ENCODE measurements at regions not wholly inside any gene's neighbourhood (a gene's known extent, or its start where the extent isn't known, plus 50 kb on each side); places are given as distances from the start of the nearest gene placed in this dataset.

GRCh38 chr5:77935506-77936364 is 159.6 kb upstream of the TBCA start:
- Histone ChIP-seq H3K9me3 (ENCODE audit: control insufficient read depth in 1 of 2, low read length in 2 of 2) (no peaks in the 10 kb centered on the region), H3K36me3 (ENCODE audit: control insufficient read depth in 1 of 2, insufficient read depth in 2 of 2, low read length in 2 of 2) (no peaks in the 10 kb centered on the region), H3K4me1 (ENCODE audit: control insufficient read depth in 1 of 2, insufficient read depth in 2 of 2, low read length in 2 of 2) (peaks cover 0 to 7% of the 10 kb centered on the region in 2 donors), H3K27ac (ENCODE audit: low read depth, low read length) (no peak overlapping the region), H3K27me3 (ENCODE audit: control insufficient read depth in 1 of 2, insufficient read depth in 2 of 2, low read length in 2 of 2) (no peaks in the 10 kb centered on the region), H3K4me3 (ENCODE audit: low read depth in 1 of 2, low read length in 2 of 2) (no peak overlapping the region), H3K9ac (ENCODE audit: low read depth in 1 of 2, low read length in 2 of 2) (no peak overlapping the region)

DNA sequence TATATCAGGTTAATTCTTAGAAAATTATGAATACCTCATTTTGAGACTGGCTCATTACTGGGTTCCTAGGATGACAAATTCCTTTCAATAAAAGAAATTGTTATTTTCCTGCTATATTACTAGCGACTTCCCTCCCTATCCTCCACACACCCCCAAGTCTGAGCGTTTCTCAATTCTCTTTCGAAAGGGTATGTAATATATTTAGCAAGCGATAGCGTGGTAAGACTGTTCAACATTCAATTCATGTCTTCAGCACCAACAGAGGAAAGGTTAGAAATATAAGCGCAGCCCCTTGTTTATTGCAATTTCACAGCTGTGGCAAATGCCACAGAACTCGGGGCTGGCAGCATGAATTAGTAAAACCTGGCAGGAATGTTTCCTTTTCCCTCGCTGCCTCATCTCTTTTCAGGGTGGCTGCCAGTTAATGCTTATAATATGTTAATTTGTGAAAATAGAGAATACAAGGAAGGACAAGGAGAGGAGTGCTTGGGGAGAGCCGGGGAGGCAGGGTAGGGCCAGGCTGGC is 152.7 kb upstream of the TBCA start:
- peaks cover 0 to 9% of the 10 kb centered on the region in 2 donors for H3K27me3 ChIP-seq (ENCODE audit: control insufficient read depth in 1 of 2, insufficient read depth in 2 of 2, low read length in 2 of 2)
- H3K4me1 ChIP-seq (ENCODE audit: control insufficient read depth in 1 of 2, insufficient read depth in 2 of 2, low read length in 2 of 2): no peaks in the 10 kb centered on the region
- H3K4me3 ChIP-seq (ENCODE audit: low read depth in 1 of 2, low read length in 2 of 2): no peak overlapping the region
- no peak overlapping the region for H3K27ac ChIP-seq (ENCODE audit: low read depth, low read length)
- no peaks in the 10 kb centered on the region for H3K36me3 ChIP-seq (ENCODE audit: control insufficient read depth in 1 of 2, insufficient read depth in 2 of 2, low read length in 2 of 2)
- H3K9me3 ChIP-seq (ENCODE audit: control insufficient read depth in 1 of 2, low read length in 2 of 2): no peaks in the 10 kb centered on the region
- H3K9ac ChIP-seq (ENCODE audit: low read depth in 1 of 2, low read length in 2 of 2): no peak overlapping the region

DNA sequence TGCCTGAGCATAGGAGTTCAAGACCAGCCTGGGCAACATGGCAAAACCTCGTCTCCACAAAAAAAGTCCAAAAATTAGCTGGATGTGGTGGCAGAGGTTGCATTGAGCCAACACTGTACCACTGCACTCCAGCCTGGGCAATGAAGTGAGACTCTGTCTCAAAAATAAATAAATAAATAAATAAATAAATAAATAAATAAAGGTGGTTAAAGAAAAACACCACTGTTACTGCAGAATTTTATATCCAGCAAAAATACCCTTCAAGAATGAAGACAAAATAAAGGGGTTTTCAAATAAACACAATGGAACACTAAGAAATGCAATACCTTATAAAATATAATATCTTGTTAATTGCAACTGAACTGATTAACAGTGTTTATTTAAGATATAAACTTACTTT is 150.2 kb upstream of the TBCA start:
- no peak overlapping the region for H3K9ac ChIP-seq (ENCODE audit: low read depth in 1 of 2, low read length in 2 of 2)
- no peak overlapping the region for H3K4me3 ChIP-seq (ENCODE audit: low read depth in 1 of 2, low read length in 2 of 2)
- no peaks in the 10 kb centered on the region for H3K4me1 ChIP-seq (ENCODE audit: control insufficient read depth in 1 of 2, insufficient read depth in 2 of 2, low read length in 2 of 2)

GRCh38 chr5:77925503-77925902 is 149.4 kb upstream of the TBCA start:
- H3K27me3 ChIP-seq (ENCODE audit: control insufficient read depth in 1 of 2, insufficient read depth in 2 of 2, low read length in 2 of 2): peaks cover 0 to 9% of the 10 kb centered on the region in 2 donors
- H3K4me1 ChIP-seq (ENCODE audit: control insufficient read depth in 1 of 2, insufficient read depth in 2 of 2, low read length in 2 of 2): no peaks in the 10 kb centered on the region
- no peak overlapping the region for H3K4me3 ChIP-seq (ENCODE audit: low read depth in 1 of 2, low read length in 2 of 2)
- no peak overlapping the region for H3K27ac ChIP-seq (ENCODE audit: low read depth, low read length)
- no peaks in the 10 kb centered on the region for H3K36me3 ChIP-seq (ENCODE audit: control insufficient read depth in 1 of 2, insufficient read depth in 2 of 2, low read length in 2 of 2)
- no peaks in the 10 kb centered on the region for H3K9me3 ChIP-seq (ENCODE audit: control insufficient read depth in 1 of 2, low read length in 2 of 2)
- no peak overlapping the region for H3K9ac ChIP-seq (ENCODE audit: low read depth in 1 of 2, low read length in 2 of 2)

More for the DNA sequence above, 150.2 kb upstream of the TBCA start:
- H3K27me3 ChIP-seq (ENCODE audit: control insufficient read depth in 1 of 2, insufficient read depth in 2 of 2, low read length in 2 of 2): peaks cover 0 to 9% of the 10 kb centered on the region in 2 donors
- H3K36me3 ChIP-seq (ENCODE audit: control insufficient read depth in 1 of 2, insufficient read depth in 2 of 2, low read length in 2 of 2): no peaks in the 10 kb centered on the region
- no peaks in the 10 kb centered on the region for H3K9me3 ChIP-seq (ENCODE audit: control insufficient read depth in 1 of 2, low read length in 2 of 2)
- no peak overlapping the region for H3K27ac ChIP-seq (ENCODE audit: low read depth, low read length)

- Histone ChIP-seq H3K4me1 (ENCODE audit: control insufficient read depth in 1 of 2, insufficient read depth in 2 of 2, low read length in 2 of 2) (no peaks in the 10 kb centered on the region), H3K9ac (ENCODE audit: low read depth in 1 of 2, low read length in 2 of 2) (no peak overlapping the region), H3K27ac (ENCODE audit: low read depth, low read length) (no peak overlapping the region)
Measured at GRCh38 chr5:77924081-77924480, 147.9 kb upstream of the TBCA start.

DNA sequence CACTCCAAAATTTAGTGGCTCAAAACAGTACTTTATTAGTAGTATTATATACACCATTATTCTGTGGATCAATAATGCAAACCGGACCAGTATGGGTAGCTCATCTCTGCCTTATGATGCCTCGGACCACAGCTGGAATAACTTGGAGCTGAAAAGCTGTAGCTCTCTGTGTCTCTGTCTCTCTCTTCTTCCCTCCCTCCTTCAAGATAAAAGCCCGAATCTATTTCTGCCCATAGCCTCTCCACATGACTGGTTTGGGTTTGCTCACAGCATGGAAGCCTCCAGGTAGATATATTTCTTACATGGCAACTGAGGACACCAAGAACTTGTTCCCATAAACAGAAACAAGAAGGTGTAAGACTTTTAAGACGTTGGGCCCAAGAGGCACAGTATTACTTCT is 147.5 kb upstream of the TBCA start:
- H3K27ac ChIP-seq (ENCODE audit: low read depth, low read length): no peak overlapping the region
- H3K27me3 ChIP-seq (ENCODE audit: control insufficient read depth in 1 of 2, insufficient read depth in 2 of 2, low read length in 2 of 2): peaks cover 0 to 5% of the 10 kb centered on the region in 2 donors
- H3K4me1 ChIP-seq (ENCODE audit: control insufficient read depth in 1 of 2, insufficient read depth in 2 of 2, low read length in 2 of 2): no peaks in the 10 kb centered on the region
- H3K4me3 ChIP-seq (ENCODE audit: low read depth in 1 of 2, low read length in 2 of 2): no peak overlapping the region
- H3K9me3 ChIP-seq (ENCODE audit: control insufficient read depth in 1 of 2, low read length in 2 of 2): no peaks in the 10 kb centered on the region
- H3K9ac ChIP-seq (ENCODE audit: low read depth in 1 of 2, low read length in 2 of 2): no peak overlapping the region
- H3K36me3 ChIP-seq (ENCODE audit: control insufficient read depth in 1 of 2, insufficient read depth in 2 of 2, low read length in 2 of 2): no peaks in the 10 kb centered on the region

More at GRCh38 chr5:77924081-77924480, 147.9 kb upstream of the TBCA start:
- H3K27me3 ChIP-seq (ENCODE audit: control insufficient read depth in 1 of 2, insufficient read depth in 2 of 2, low read length in 2 of 2): peaks cover 0 to 9% of the 10 kb centered on the region in 2 donors
- no peak overlapping the region for H3K4me3 ChIP-seq (ENCODE audit: low read depth in 1 of 2, low read length in 2 of 2)
- no peaks in the 10 kb centered on the region for H3K36me3 ChIP-seq (ENCODE audit: control insufficient read depth in 1 of 2, insufficient read depth in 2 of 2, low read length in 2 of 2)
- H3K9me3 ChIP-seq (ENCODE audit: control insufficient read depth in 1 of 2, low read length in 2 of 2): no peaks in the 10 kb centered on the region

- H3K9ac ChIP-seq (ENCODE audit: low read depth in 1 of 2, low read length in 2 of 2): no peak overlapping the region
- H3K4me3 ChIP-seq (ENCODE audit: low read depth in 1 of 2, low read length in 2 of 2): no peak overlapping the region
Measured at GRCh38 chr5:77921094-77921768, 145.1 kb upstream of the TBCA start.

DNA sequence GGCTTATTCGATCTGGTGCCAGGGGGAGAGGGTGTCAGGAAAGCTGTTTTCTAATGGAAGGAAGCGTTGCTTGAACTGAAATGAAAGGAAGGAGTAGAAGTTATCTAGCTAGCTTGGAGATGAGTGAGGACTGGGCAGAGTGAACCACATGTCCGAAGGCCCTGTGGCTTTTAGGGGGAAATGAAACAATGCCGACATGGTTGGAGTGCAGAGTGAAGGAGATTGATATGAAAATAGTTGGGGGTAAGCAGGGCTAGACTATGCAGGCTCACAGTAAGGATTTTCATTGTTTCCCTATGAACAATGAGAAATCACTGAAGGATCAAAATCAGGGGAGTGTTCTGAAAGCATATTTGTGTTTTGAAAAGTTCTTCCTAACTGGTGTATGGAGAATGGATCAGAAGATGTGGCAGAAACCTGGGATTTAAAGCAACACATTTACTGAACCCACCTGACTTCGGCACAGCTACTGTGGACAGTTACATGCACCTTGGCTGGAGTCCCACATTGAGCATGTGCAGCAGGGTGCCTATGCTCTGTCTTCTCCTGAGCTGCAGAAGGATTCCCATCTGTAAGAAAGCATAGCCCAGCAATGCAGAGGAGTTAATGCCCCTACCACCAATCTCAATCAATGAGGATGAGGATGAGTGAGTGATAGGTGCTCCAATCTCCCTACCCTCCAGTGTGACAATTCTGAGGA is 144.4 kb upstream of the TBCA start:
- Histone ChIP-seq H3K4me3 (ENCODE audit: low read depth in 1 of 2, low read length in 2 of 2) (no peak overlapping the region), H3K36me3 (ENCODE audit: control insufficient read depth in 1 of 2, insufficient read depth in 2 of 2, low read length in 2 of 2) (no peaks in the 10 kb centered on the region), H3K27me3 (ENCODE audit: control insufficient read depth in 1 of 2, insufficient read depth in 2 of 2, low read length in 2 of 2) (no peaks in the 10 kb centered on the region)

More at GRCh38 chr5:77921094-77921768, 145.1 kb upstream of the TBCA start:
- no peaks in the 10 kb centered on the region for H3K27me3 ChIP-seq (ENCODE audit: control insufficient read depth in 1 of 2, insufficient read depth in 2 of 2, low read length in 2 of 2)
- no peaks in the 10 kb centered on the region for H3K36me3 ChIP-seq (ENCODE audit: control insufficient read depth in 1 of 2, insufficient read depth in 2 of 2, low read length in 2 of 2)
- no peaks in the 10 kb centered on the region for H3K9me3 ChIP-seq (ENCODE audit: control insufficient read depth in 1 of 2, low read length in 2 of 2)
- H3K27ac ChIP-seq (ENCODE audit: low read depth, low read length): no peak overlapping the region
- no peaks in the 10 kb centered on the region for H3K4me1 ChIP-seq (ENCODE audit: control insufficient read depth in 1 of 2, insufficient read depth in 2 of 2, low read length in 2 of 2)

GRCh38 chr5:77915346-77915745 is 139.2 kb upstream of the TBCA start:
- Histone ChIP-seq H3K4me1 (ENCODE audit: control insufficient read depth in 1 of 2, insufficient read depth in 2 of 2, low read length in 2 of 2) (no peaks in the 10 kb centered on the region), H3K4me3 (ENCODE audit: low read depth in 1 of 2, low read length in 2 of 2) (no peak overlapping the region), H3K27me3 (ENCODE audit: control insufficient read depth in 1 of 2, insufficient read depth in 2 of 2, low read length in 2 of 2) (peaks cover 8% of the 10 kb centered on the region in 2 donors), H3K9me3 (ENCODE audit: control insufficient read depth in 1 of 2, low read length in 2 of 2) (peaks cover 0 to 6% of the 10 kb centered on the region in 2 donors), H3K27ac (ENCODE audit: low read depth, low read length) (no peak overlapping the region), H3K9ac (ENCODE audit: low read depth in 1 of 2, low read length in 2 of 2) (no peak overlapping the region), H3K36me3 (ENCODE audit: control insufficient read depth in 1 of 2, insufficient read depth in 2 of 2, low read length in 2 of 2) (no peaks in the 10 kb centered on the region)

More for the DNA sequence above, 144.4 kb upstream of the TBCA start:
- H3K27ac ChIP-seq (ENCODE audit: low read depth, low read length): no peak overlapping the region
- no peaks in the 10 kb centered on the region for H3K9me3 ChIP-seq (ENCODE audit: control insufficient read depth in 1 of 2, low read length in 2 of 2)
- H3K4me1 ChIP-seq (ENCODE audit: control insufficient read depth in 1 of 2, insufficient read depth in 2 of 2, low read length in 2 of 2): no peaks in the 10 kb centered on the region
- no peak overlapping the region for H3K9ac ChIP-seq (ENCODE audit: low read depth in 1 of 2, low read length in 2 of 2)

Measured in duodenal mucosa (tissue), 2 donors.